ENCODE measurements at regions not wholly inside any gene's neighbourhood (a gene's known extent, or its start where the extent isn't known, plus 50 kb on each side); places are given as distances from the start of the nearest gene placed in this dataset.
"Not testable (repeated sequence)": the region's sequence is repeated elsewhere in the genome, so short reads cannot be mapped to it uniquely, and the experiment has no call there.

DNA sequence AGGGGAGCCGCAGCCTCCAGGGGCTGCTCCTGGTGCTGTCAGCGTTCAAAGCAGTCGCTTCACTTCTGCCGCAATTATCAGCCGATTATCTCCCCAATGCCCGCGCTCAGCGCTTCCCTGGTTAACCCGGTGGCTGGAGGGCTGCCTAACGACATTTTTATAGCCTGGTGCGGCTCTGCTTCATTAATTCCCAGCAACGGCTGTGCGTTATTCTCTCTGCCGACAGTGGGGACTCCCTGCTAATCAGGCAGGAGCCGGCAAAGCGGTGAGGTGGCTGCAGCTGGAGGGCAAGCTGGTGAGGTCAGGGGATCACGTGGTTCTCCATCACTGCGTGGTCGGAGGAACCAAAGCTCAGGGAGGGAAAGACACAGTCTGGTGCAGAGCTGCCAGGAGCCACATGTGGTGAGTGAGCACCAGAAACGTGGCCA, 62.9 kb downstream of the GLRX5 start:
- FAIRE-seq (no peak), DNase-seq (ENCODE audit: low spot score) (peak; percentile 32)

DNA sequence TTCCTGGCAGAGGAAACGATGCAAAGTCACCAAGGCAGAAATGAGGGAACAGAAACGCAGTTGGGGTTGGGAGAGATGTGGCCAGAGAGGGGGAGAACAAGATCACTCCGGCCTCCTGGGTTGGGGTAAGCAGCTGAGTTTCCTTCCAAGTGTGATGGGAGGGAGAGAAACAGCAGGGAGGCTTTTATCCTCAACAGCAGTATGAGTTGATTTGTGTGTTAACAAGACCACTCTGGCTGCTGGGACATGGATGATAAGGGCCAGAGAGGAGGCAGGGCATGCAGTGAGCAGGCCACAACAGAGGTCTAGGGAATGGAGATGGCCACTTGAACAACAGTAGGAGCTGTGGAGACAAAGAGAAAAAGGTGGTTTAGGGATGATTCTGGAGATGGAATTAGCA, 66.8 kb downstream of the GLRX5 start:
- DNase-seq (ENCODE audit: low spot score) (no peak), FAIRE-seq (no peak)

DNA sequence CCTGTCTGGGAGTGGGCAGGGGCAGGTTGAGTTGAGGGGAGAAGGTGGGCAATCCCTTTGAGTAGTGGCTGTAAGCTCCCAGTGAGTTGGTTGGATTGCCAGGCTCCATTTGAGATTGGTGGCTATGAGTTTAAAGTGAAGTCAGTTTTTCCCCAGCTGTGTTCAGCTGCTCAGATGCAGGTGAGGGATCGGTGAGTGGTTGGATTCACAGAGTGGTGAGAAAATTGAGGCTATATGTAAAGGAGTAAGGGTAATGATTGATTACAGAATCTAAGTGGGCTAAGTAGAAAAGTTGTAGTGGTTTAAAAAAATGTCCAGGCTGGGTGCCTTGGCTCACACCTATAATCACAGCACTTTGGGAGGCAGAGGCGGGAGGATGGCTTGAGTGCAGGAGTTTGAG, 68.6 kb downstream of the GLRX5 start:
- FAIRE-seq (no peak), DNase-seq (ENCODE audit: low spot score) (no peak)

DNA sequence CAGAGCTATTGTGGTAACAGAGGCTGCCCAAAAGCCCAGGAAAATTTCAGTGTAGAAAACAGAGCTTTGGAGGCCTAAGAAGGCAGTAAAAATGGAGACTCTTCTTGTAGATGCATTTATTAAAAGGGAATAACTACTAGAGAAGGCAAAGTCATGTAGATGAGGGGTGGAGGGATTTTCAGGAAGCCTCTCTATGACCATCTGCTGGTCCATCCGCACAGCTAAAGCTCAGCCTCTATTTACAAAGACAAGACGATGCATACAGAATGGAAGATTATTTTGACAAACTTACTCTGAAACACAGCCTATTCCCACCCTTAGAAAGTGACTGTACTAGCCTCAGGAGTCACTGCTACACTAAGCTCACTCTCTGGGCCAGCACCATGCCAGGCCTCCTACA, 71.4 kb downstream of the GLRX5 start:
- DNase-seq (ENCODE audit: low spot score) (no peak), FAIRE-seq (no peak)

DNA sequence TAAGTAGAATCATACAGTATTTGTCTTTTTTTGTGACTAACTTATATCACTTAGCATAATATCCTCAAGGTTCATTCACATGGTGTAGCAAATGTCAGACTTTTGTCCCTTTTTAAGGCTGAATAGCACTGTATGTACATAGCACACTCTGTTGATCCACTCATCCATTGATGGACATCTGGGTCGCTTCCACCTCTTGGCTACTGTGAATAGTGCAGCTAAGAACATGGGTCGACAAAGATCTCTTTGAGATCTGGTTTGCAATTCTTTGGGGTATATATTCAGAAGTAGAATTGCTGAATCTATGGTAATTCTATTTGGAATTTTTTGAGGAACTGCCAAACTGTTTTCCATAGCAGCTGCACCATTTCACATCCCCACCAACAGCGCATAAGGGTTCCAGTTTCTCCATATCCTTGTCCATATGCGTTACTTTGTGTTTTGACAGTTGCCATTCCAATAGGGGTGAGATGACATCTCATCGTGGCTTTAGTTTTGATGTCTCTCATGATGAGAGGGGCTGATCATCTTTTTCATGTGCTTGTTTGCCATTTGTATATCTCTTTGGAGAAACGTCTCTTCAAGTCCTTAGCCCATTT, 73.9 kb downstream of the GLRX5 start:
- FAIRE-seq: no peak

DNA sequence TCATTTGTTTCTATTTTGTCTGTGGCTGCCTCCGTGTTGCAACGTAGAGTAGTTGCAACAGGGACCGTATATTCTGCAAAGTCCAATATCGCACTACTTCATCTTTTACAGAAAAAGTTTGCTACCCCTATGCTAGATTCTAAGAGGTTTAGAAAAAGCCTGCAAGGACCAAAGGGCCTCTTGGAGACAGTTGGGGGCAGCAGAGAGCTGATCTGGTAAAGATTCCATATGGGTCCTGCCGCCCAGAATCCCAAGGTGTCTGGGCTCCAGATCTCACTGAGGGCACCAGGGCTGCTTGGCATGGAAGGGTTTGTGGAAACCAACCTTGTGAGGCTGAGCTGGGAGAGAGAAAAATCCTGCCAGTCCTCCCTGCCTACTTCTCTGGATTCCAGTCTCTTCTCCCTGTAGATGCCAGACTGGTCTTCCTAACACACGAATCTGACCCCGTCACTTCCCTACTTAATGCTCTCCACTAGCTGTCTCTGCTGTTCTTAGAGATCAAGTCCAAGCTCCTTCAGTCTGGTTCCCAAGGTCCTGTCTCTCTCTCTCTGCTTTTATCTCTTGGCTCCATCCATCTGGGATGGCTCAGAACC, 74.6 kb downstream of the GLRX5 start:
- FAIRE-seq (no peak), DNase-seq (ENCODE audit: low spot score) (peak; percentile 9)

More for the DNA sequence above, 73.9 kb downstream of the GLRX5 start:
- no peak for DNase-seq (ENCODE audit: low spot score)

DNA sequence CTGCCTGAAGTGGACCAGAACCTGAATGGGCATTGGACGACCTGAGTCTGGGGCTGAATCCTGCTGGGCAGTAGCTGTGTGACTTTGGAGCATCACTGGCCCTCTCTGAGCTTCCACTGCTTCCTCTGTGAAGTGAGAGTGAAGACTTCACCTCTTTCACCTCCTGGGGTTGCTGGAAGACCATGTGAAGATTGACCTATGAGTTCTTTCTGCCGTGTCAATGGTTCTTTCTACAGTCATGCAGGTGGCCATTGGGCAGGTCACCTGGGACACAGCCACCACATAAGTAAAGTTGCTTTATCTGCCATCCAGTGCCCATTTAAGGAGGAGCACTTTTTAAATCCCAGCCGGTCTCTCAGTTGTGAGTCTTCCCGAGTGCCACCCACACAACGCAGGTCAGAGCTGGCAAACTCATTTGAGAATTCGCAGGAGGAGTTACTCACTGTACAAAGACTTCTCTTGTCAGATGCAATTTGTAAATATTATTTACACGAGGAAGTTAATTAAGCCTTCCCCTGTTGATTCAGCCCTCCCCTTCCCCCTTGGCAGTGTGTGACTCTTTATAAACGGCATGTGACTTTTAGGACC, 74.8 kb upstream of the TCL1B start:
- FAIRE-seq: no peak
- no peak for DNase-seq (ENCODE audit: low spot score)

DNA sequence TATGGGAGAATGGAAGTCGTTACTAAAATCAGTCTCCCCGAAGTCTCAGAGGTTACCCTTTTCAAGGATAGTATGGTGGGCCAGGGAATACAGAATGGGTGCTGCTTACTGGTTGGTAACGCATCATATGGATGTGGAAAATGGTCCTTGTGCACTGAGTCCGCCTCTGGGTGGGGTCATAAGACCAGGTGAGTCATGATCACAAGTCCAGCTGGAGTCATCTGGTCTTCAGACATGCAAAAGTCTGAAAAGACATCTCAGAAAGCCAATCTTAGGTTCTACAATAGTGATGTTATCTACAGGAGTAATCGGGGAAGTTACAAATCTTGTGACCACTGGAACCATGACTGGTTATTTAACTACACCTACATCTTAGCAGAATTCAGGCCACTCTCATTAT, 71.9 kb upstream of the TCL1B start:
- DNase-seq (ENCODE audit: low spot score): no peak

DNA sequence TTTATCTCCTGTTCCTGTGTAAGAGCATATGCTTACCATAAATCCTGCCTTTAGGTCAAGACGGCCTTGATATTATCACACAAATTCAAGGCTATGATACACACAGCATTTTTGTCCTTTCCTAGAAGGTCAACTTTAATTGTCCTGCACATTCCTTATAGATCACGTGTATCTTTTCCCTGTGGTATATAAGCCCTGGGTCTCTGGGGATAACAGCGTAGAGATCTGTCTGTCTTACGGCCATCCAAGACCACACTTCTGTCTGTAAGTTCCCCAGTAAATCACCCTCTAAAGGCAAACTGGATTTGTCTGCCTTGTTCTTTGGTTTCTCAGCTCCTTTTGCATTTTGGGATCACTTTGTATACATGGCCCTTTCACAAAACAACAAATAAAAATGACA, 69.5 kb upstream of the TCL1B start:
- DNase-seq (ENCODE audit: low spot score): no peak
- FAIRE-seq: no peak

More for the DNA sequence above, 71.9 kb upstream of the TCL1B start:
- FAIRE-seq: no peak

DNA sequence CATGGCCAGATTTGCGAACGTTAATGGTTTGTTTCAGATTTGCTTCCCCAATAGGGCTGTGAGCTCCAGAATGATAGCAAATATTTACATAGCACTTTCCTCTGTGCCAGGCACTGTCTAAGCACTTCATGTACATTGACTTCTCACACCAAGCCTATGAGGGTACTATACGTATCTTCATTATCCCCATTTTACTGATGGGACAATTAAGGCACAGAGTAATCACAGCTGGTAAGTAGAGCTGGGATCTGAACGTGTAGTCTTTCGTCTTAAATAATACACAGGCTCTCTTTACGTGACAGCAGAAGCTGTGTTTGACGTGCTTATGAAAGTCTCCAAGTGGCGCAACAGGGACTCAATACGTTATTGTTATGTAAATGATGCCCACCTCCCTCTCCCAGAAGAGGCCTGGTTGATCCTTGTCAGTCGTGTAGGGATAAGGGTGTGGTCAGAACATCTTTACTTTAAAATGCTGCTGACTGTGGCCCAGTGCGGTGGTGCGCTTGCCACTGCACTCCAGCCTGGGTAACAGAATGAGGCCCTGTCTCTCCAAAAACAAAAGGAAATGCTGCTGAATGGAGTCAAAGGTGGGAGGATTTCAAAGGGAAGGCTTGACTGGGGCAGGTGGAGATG, 66.3 kb upstream of the TCL1B start:
- no peak for DNase-seq (ENCODE audit: low spot score)
- no peak for FAIRE-seq

DNA sequence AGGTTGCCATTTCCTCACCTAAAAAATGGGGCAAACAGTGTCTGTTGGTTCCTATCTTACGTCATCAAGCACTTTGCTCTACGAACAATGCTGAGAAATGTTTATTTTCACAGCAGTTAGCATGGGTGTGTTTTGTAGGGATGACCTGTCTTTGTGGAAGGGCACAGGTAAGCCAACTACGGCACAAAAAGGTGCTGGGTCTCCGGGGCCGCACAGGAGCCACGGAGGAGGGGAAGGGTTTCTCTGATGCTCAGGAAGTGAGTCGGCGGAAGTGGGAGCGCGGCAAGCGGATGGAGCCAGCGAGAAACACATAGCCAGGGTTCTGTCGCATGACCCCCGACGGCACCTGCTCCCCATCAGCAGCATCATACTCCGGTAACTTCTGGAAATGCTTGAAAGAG, 65.6 kb upstream of the TCL1B start:
- FAIRE-seq (no peak), DNase-seq (ENCODE audit: low spot score) (peak; percentile 64)

DNA sequence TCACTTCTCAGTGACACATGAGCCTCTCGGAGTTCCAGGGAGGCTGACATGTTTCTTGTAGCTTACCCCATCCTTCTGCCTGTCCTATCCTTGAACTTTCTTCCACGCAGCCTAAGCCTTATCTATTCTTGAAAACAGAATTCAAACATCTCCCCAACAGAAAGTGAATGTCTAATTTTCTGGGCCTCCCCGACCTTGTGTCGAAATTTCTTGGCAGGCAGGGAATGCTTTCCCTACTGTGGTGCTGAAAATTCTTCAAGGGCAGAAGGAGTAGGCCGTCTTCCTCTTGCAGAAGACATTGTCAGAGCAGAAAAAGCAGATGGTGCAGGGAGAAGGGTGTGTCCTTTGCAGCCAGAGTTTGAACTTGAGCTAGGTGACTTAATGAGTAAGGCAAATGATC, 63.0 kb upstream of the TCL1B start:
- DNase-seq (ENCODE audit: low spot score): no peak
- no peak for FAIRE-seq

DNA sequence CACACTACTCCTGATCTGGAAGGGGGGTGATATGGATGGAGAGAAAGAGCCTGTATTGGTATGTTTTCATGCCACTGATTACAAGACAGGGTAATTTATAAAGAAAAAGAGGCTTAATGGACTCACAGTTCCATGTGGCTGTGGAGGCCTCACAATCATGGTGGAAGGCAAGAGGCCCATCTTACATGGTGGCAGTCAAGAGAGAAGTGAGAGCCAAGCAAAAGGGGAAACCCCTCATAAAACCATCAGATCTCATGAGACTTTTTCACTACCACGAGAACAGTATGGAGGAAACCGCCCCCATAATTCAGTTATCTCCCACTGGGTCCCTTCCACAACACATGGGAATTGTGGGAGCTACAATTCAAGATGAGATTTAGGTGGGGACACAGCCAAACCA, 60.5 kb upstream of the TCL1B start:
- not testable (repeated sequence) for DNase-seq (ENCODE audit: low spot score); FAIRE-seq

DNA sequence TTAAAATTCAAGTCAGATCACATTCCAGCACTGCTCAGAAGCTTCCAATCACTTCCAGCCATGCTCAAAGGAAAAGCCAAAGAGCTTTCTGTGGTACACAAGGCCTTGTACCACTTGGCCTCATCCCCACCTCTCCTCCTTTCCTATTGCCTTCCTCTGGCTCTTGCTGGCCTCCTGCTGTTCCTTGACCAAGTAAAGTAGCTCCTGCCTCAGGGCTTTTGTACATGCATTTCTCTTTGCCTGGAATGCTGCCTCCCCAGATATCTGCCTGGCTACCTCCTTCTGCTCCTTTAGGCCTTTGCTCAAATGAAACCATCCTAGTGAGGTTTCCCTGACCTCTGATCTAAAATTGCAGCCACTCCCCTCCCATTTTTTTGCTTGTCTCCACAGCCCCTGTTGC, 51.2 kb upstream of the TCL1B start:
- no peak for DNase-seq (ENCODE audit: low spot score)
- FAIRE-seq: no peak
